NT2/D1 (cell line): ENCODE measurements at regions not wholly inside any gene's neighbourhood (a gene's known extent, or its start where the extent isn't known, plus 50 kb on each side); places are given as distances from the start of the nearest gene placed in this dataset.

Experiments used
- SUZ12 ChIP-seq: IDR thresholded peaks from 2 replicates; pipeline ENCODE4 v1.6.1; 2011; ENCODE audit not compliant: insufficient read length, insufficient read depth; ENCODE audit errors: extremely low read depth
- YY1 ChIP-seq: IDR thresholded peaks from 2 replicates; pipeline ENCODE4 v1.6.1; 2011; ENCODE audit not compliant: insufficient read length, insufficient read depth
- ZNF274 ChIP-seq: IDR thresholded peaks from 2 replicates; pipeline ENCODE4 v1.6.1; 2011; ENCODE audit warnings: mild to moderate bottlenecking, low read depth, low read length

GRCh38 chr1:106277786-106278185 is 778.7 kb upstream of the PRMT6 start:
- TF ChIP-seq ZNF274 (no peak), SUZ12 (no peak), YY1 (no peak)
